H1 (cell line): ENCODE measurements at regions not wholly inside any gene's neighbourhood (a gene's known extent, or its start where the extent isn't known, plus 50 kb on each side); places are given as distances from the start of the nearest gene placed in this dataset.

Experiments used
- CTCF ChIA-PET: fragments of 300-600 bp; sonication (Branson Sonifier 250); formaldehyde crosslinking; loops from one replicate; lab custom pipeline; 2021; ENCODE audit not compliant: partially characterized antibody; lab: Charles Lee
- POLR2A ChIA-PET: fragments of 300-600 bp; sonication (Branson Sonifier 250); formaldehyde crosslinking; loops from one replicate; lab custom pipeline; 2021; ENCODE audit warnings: inconsistent platforms; ENCODE audit not compliant: partially characterized antibody; lab: Charles Lee
- DNase-seq, 2 experiments: peaks; one replicate each; pipeline versions ENCODE4 v3.0.0 to v3.0.0-alpha.2; 2010 to 2022; ENCODE audit warnings: low spot score in 2 of 2, low read depth in 1 of 2, mixed read lengths in 1 of 2
- FAIRE-seq: peaks from 2 replicates; lab custom pipeline; 2011; peaks lifted over from hg19 to GRCh38; lab: Jason Lieb, UNC
- H2AFZ ChIP-seq: 2 replicates; pipeline ENCODE4 v1.8.1; 2012; ENCODE audit warnings: low read length, inconsistent platforms
- H2AK5ac ChIP-seq: 2 replicates; pipeline ENCODE4 v1.6.1; 2013; ENCODE audit warnings: low read depth, low read length
- H2BK120ac ChIP-seq: replicated peaks from 2 replicates; pipeline ENCODE3; 2013; ENCODE audit warnings: low read depth, low read length, inconsistent platforms
- H2BK12ac ChIP-seq: 2 replicates; pipeline ENCODE4 v1.6.1; 2013; ENCODE audit warnings: low read depth, low read length
- H2BK15ac ChIP-seq: 2 replicates; pipeline ENCODE4 v1.6.1; 2013; ENCODE audit warnings: low read length
- H2BK20ac ChIP-seq: 2 replicates; pipeline ENCODE4 v1.6.1; 2013; ENCODE audit warnings: low read length
- H2BK5ac ChIP-seq: 2 replicates; pipeline ENCODE4 v1.6.1; 2013; ENCODE audit warnings: low read depth, low read length
- H3K14ac ChIP-seq: 2 replicates; pipeline ENCODE4 v1.6.1; 2013; ENCODE audit warnings: inconsistent platforms; ENCODE audit not compliant: insufficient read length
- H3K18ac ChIP-seq: 2 replicates; pipeline ENCODE4 v1.6.1; 2013; ENCODE audit warnings: low read length; ENCODE audit errors: extremely low read depth
- H3K23ac ChIP-seq: 2 replicates; pipeline ENCODE4 v1.6.1; 2013; ENCODE audit warnings: inconsistent platforms; ENCODE audit not compliant: insufficient read length
- H3K23me2 ChIP-seq: 2 replicates; pipeline ENCODE4 v1.6.1; 2013; ENCODE audit warnings: low read depth, low read length
- H3K27ac ChIP-seq: 2 replicates; pipeline ENCODE4 v1.6.1; 2011; ENCODE audit warnings: low read depth, low read length, inconsistent platforms
- H3K27me3 ChIP-seq, 4 experiments: replicated peaks in 1 of 4; 1 replicate in 1 of 4; 2 replicates in 3 of 4; pipeline versions ENCODE4 v1.6.1 to v1.8.1; 2011 to 2013; ENCODE audit warnings: low read length in 3 of 4, mild to moderate bottlenecking in 3 of 4, inconsistent platforms in 2 of 4, mixed read lengths in 2 of 4, moderate library complexity in 1 of 4; ENCODE audit not compliant: control insufficient read depth in 3 of 4, insufficient read depth in 3 of 4; ENCODE audit errors: extremely low read depth in 1 of 4
- H3K36me3 ChIP-seq, 4 experiments: 2 replicates each; pipeline versions ENCODE4 v1.6.1 to v1.8.1; 2011 to 2013; ENCODE audit warnings: mild to moderate bottlenecking in 4 of 4, low read length in 3 of 4, moderate library complexity in 2 of 4, control low read depth in 1 of 4, inconsistent platforms in 1 of 4; ENCODE audit not compliant: insufficient read depth in 4 of 4, control insufficient read depth in 2 of 4
- H3K4ac ChIP-seq: replicated peaks from 2 replicates; pipeline ENCODE3; 2013; ENCODE audit warnings: low read length, low read depth, mixed read lengths, inconsistent platforms; ENCODE audit not compliant: insufficient read length
- H3K4me1 ChIP-seq, 4 experiments: replicated peaks in 1 of 4; 1 replicate in 1 of 4; 2 replicates in 3 of 4; pipeline versions ENCODE4 v1.6.1 to v1.8.1; 2011 to 2013; ENCODE audit warnings: low read length in 3 of 4, inconsistent platforms in 2 of 4, mixed read lengths in 1 of 4; ENCODE audit not compliant: insufficient read depth in 4 of 4, control insufficient read depth in 3 of 4
- H3K4me2 ChIP-seq, 2 experiments: 2 replicates each; pipeline versions ENCODE4 v1.6.1 to v1.8.1; 2011 to 2013; ENCODE audit warnings: low read depth in 2 of 2, low read length in 2 of 2, control low read depth in 1 of 2, inconsistent platforms in 1 of 2, mild to moderate bottlenecking in 1 of 2; ENCODE audit not compliant: insufficient read depth in 1 of 2
- H3K4me3 ChIP-seq, 4 experiments: fragments of 200-600, 300-600 bp in 1 of 4; sonication (generic), shearing (Covaris generic), sonication (Bioruptor Twin) in 1 of 4; 2 replicates each; pipeline versions ENCODE4 v1.5.1 to v1.8.1; 2011 to 2016; ENCODE audit warnings: low read length in 4 of 4, low read depth in 3 of 4, control low read depth in 2 of 4, inconsistent platforms in 2 of 4, mild to moderate bottlenecking in 2 of 4, mixed read lengths in 1 of 4, moderate library complexity in 1 of 4; ENCODE audit not compliant: insufficient read depth in 2 of 4; ENCODE audit errors: extremely low read depth in 1 of 4
- H3K56ac ChIP-seq: replicated peaks from 2 replicates; pipeline ENCODE3; 2013; ENCODE audit warnings: low read depth, mild to moderate bottlenecking, mixed read lengths, low read length, inconsistent platforms; ENCODE audit not compliant: insufficient read length
- H3K79me1 ChIP-seq: 2 replicates; pipeline ENCODE4 v1.6.1; 2013; ENCODE audit warnings: low read depth, low read length, control low read depth
- H3K79me2 ChIP-seq, 2 experiments: 2 replicates each; pipeline versions ENCODE4 v1.6.1 to v1.8.1; 2012 to 2013; ENCODE audit warnings: low read length in 2 of 2, mild to moderate bottlenecking in 2 of 2, inconsistent platforms in 1 of 2; ENCODE audit not compliant: insufficient read depth in 2 of 2, control insufficient read depth in 1 of 2
- H3K9ac ChIP-seq, 4 experiments: replicated peaks in 1 of 4; 1 replicate in 1 of 4; 2 replicates in 3 of 4; pipeline versions ENCODE4 v1.6.1 to v1.8.1; 2011 to 2013; ENCODE audit warnings: low read depth in 3 of 4, low read length in 3 of 4, control low read depth in 2 of 4, mild to moderate bottlenecking in 2 of 4, moderate library complexity in 2 of 4, inconsistent platforms in 1 of 4; ENCODE audit errors: extremely low read depth in 1 of 4
- H3K9me3 ChIP-seq, 2 experiments: 2 replicates each; pipeline versions ENCODE4 v1.6.1 to v1.8.1; 2012 to 2013; ENCODE audit warnings: mild to moderate bottlenecking in 2 of 2, moderate library complexity in 2 of 2, control low read depth in 1 of 2, inconsistent platforms in 1 of 2, low read depth in 1 of 2, low read length in 1 of 2, mixed read lengths in 1 of 2; ENCODE audit not compliant: insufficient read depth in 2 of 2
- H4K20me1 ChIP-seq, 2 experiments: replicated peaks in 1 of 2; 2 replicates each; pipeline versions ENCODE3 to v1.8.1; 2011 to 2013; ENCODE audit warnings: inconsistent platforms in 2 of 2, low read length in 2 of 2, mild to moderate bottlenecking in 1 of 2; ENCODE audit not compliant: insufficient read depth in 2 of 2, control insufficient read depth in 1 of 2
- H4K5ac ChIP-seq: 2 replicates; pipeline ENCODE4 v1.6.1; 2013; ENCODE audit warnings: low read length, low read depth, mixed read lengths, inconsistent platforms; ENCODE audit not compliant: insufficient read length
- H4K8ac ChIP-seq: 2 replicates; pipeline ENCODE4 v1.8.0; 2013; ENCODE audit warnings: mild to moderate bottlenecking, moderate library complexity, low read length, inconsistent platforms; ENCODE audit not compliant: insufficient read depth; ENCODE audit errors: extremely low read depth
- H4K91ac ChIP-seq: replicated peaks from 2 replicates; pipeline ENCODE3; 2013; ENCODE audit warnings: low read length, mixed read lengths, inconsistent platforms; ENCODE audit not compliant: insufficient read length
- EP300 ChIP-seq, 2 experiments: IDR thresholded peaks; 1 replicate in 1 of 2; 2 replicates in 1 of 2; pipeline ENCODE4 v1.6.1; 2011 to 2012; ENCODE audit warnings: low read depth in 2 of 2, low read length in 2 of 2, mild to moderate bottlenecking in 2 of 2, borderline replicate concordance in 1 of 2, inconsistent platforms in 1 of 2, moderate library complexity in 1 of 2
- HDAC6 ChIP-seq: IDR thresholded peaks from one replicate; pipeline ENCODE4 v1.7.1; 2012; ENCODE audit warnings: low read depth, mild to moderate bottlenecking, inconsistent platforms, low read length, moderate library complexity
- SUZ12 ChIP-seq: fragments of 200-600 bp; sonication (generic); IDR thresholded peaks from 2 replicates; pipeline ENCODE4 v1.6.1; 2012; ENCODE audit warnings: mild to moderate bottlenecking, inconsistent platforms, low read length, moderate library complexity, mixed read lengths
- WGBS, 2 experiments: shearing (Covaris generic) in 1 of 2; methylation state at CpG; one replicate each; pipeline versions ENCODE4 v1.1.6 to v1.1.7; 2013 to 2015; ENCODE audit warnings: low lambda C conversion rate in 2 of 2, mixed read lengths in 2 of 2, inconsistent platforms in 1 of 2, low coverage in 1 of 2, missing lambda C conversion rate in 1 of 2; ENCODE audit not compliant: insufficient replicate concordance in 2 of 2, insufficient coverage in 1 of 2, insufficient read length in 1 of 2; ENCODE audit errors: extremely low coverage in 1 of 2, missing lambda C conversion rate in 1 of 2; 5-methylcytosine and 5-hydroxymethylcytosine counted together

- Histone ChIP-seq H3K4ac (no peak overlapping the region), H3K4me2 (no peak overlapping the region), H3K14ac (no peak overlapping the region), H3K9ac (no peak overlapping the region), H4K5ac (no peak overlapping the region), H3K4me3 (no peak overlapping the region), H3K27me3 (no peaks in the 10 kb centered on the region), H2BK15ac (no peak overlapping the region), H2AFZ (no peak overlapping the region), H2BK5ac (no peak overlapping the region), H2BK12ac (no peak overlapping the region), H3K18ac (no peak overlapping the region), H3K79me1 (no peaks in the 10 kb centered on the region), H4K91ac (no peak overlapping the region), H2BK20ac (no peak overlapping the region), H3K4me1 (no peaks in the 10 kb centered on the region), H3K23me2 (no peaks in the 10 kb centered on the region), H2AK5ac (no peak overlapping the region), H3K9me3 (no peaks in the 10 kb centered on the region), H3K56ac (no peak overlapping the region), H3K23ac (no peak overlapping the region), H3K27ac (no peak overlapping the region), H4K20me1 (no peaks in the 10 kb centered on the region), H4K8ac (no peak overlapping the region), H3K36me3 (no peaks in the 10 kb centered on the region), H2BK120ac (no peak overlapping the region), H3K79me2 (no peaks in the 10 kb centered on the region)
- ChIA-PET CTCF (interaction anchor here (1.2 to 2.3 kb wide), 4 partner anchors 20 to 104 kb away, joined by 3 to 10 read pairs (median 6); no protein-coding TSS in a partner anchor), POLR2A (interaction anchor here (0.6 kb wide), 1 partner anchor 16 kb away, joined by 3 read pairs; no protein-coding TSS in a partner anchor)
- DNase-seq (no peak), FAIRE-seq (no peak)
- 88% methylated on average over 5 of the region's 5 CpGs; no CpG with 5 or more reads in 1 of the 2 experiments for WGBS, 2 experiments
- TF ChIP-seq EP300 (IDR thresholded peaks at IDR 0.05; ENCODE audit: borderline replicate concordance in 1 of 2, low read depth in 2 of 2, low read length in 2 of 2) (no peak), SUZ12 (no peak), HDAC6 (no peak)
Observed at GRCh38 chr12:22951206-22951605, 326.2 kb downstream of the ETNK1 start.
